H1 (cell line): ENCODE measurements at regions not wholly inside any gene's neighbourhood (a gene's known extent, or its start where the extent isn't known, plus 50 kb on each side); places are given as distances from the start of the nearest gene placed in this dataset.

ENCODE experiments used
- CTCF ChIA-PET: fragments of 300-600 bp; sonication (Branson Sonifier 250); formaldehyde crosslinking; loops from one replicate; lab custom pipeline; 2021; ENCODE audit not compliant: partially characterized antibody; lab: Charles Lee
- POLR2A ChIA-PET: fragments of 300-600 bp; sonication (Branson Sonifier 250); formaldehyde crosslinking; loops from one replicate; lab custom pipeline; 2021; ENCODE audit warnings: inconsistent platforms; ENCODE audit not compliant: partially characterized antibody; lab: Charles Lee
- DNase-seq, 2 experiments: peaks; one replicate each; pipeline versions ENCODE4 v3.0.0 to v3.0.0-alpha.2; 2010 to 2022; ENCODE audit warnings: low spot score in 2 of 2, low read depth in 1 of 2, mixed read lengths in 1 of 2
- FAIRE-seq: peaks from 2 replicates; lab custom pipeline; 2011; peaks lifted over from hg19 to GRCh38; lab: Jason Lieb, UNC
- H2AFZ ChIP-seq: 2 replicates; pipeline ENCODE4 v1.8.1; 2012; ENCODE audit warnings: low read length, inconsistent platforms
- H2AK5ac ChIP-seq: 2 replicates; pipeline ENCODE4 v1.6.1; 2013; ENCODE audit warnings: low read depth, low read length
- H2BK120ac ChIP-seq: replicated peaks from 2 replicates; pipeline ENCODE3; 2013; ENCODE audit warnings: low read depth, low read length, inconsistent platforms
- H2BK12ac ChIP-seq: 2 replicates; pipeline ENCODE4 v1.6.1; 2013; ENCODE audit warnings: low read depth, low read length
- H2BK15ac ChIP-seq: 2 replicates; pipeline ENCODE4 v1.6.1; 2013; ENCODE audit warnings: low read length
- H2BK20ac ChIP-seq: 2 replicates; pipeline ENCODE4 v1.6.1; 2013; ENCODE audit warnings: low read length
- H2BK5ac ChIP-seq: 2 replicates; pipeline ENCODE4 v1.6.1; 2013; ENCODE audit warnings: low read depth, low read length
- H3K14ac ChIP-seq: 2 replicates; pipeline ENCODE4 v1.6.1; 2013; ENCODE audit warnings: inconsistent platforms; ENCODE audit not compliant: insufficient read length
- H3K18ac ChIP-seq: 2 replicates; pipeline ENCODE4 v1.6.1; 2013; ENCODE audit warnings: low read length; ENCODE audit errors: extremely low read depth
- H3K23ac ChIP-seq: 2 replicates; pipeline ENCODE4 v1.6.1; 2013; ENCODE audit warnings: inconsistent platforms; ENCODE audit not compliant: insufficient read length
- H3K23me2 ChIP-seq: 2 replicates; pipeline ENCODE4 v1.6.1; 2013; ENCODE audit warnings: low read depth, low read length
- H3K27ac ChIP-seq: 2 replicates; pipeline ENCODE4 v1.6.1; 2011; ENCODE audit warnings: low read depth, low read length, inconsistent platforms
- H3K27me3 ChIP-seq, 4 experiments: replicated peaks in 1 of 4; 1 replicate in 1 of 4; 2 replicates in 3 of 4; pipeline versions ENCODE4 v1.6.1 to v1.8.1; 2011 to 2013; ENCODE audit warnings: low read length in 3 of 4, mild to moderate bottlenecking in 3 of 4, inconsistent platforms in 2 of 4, mixed read lengths in 2 of 4, moderate library complexity in 1 of 4; ENCODE audit not compliant: control insufficient read depth in 3 of 4, insufficient read depth in 3 of 4; ENCODE audit errors: extremely low read depth in 1 of 4
- H3K36me3 ChIP-seq, 4 experiments: 2 replicates each; pipeline versions ENCODE4 v1.6.1 to v1.8.1; 2011 to 2013; ENCODE audit warnings: mild to moderate bottlenecking in 4 of 4, low read length in 3 of 4, moderate library complexity in 2 of 4, control low read depth in 1 of 4, inconsistent platforms in 1 of 4; ENCODE audit not compliant: insufficient read depth in 4 of 4, control insufficient read depth in 2 of 4
- H3K4ac ChIP-seq: replicated peaks from 2 replicates; pipeline ENCODE3; 2013; ENCODE audit warnings: low read length, low read depth, mixed read lengths, inconsistent platforms; ENCODE audit not compliant: insufficient read length
- H3K4me1 ChIP-seq, 4 experiments: replicated peaks in 1 of 4; 1 replicate in 1 of 4; 2 replicates in 3 of 4; pipeline versions ENCODE4 v1.6.1 to v1.8.1; 2011 to 2013; ENCODE audit warnings: low read length in 3 of 4, inconsistent platforms in 2 of 4, mixed read lengths in 1 of 4; ENCODE audit not compliant: insufficient read depth in 4 of 4, control insufficient read depth in 3 of 4
- H3K4me2 ChIP-seq, 2 experiments: 2 replicates each; pipeline versions ENCODE4 v1.6.1 to v1.8.1; 2011 to 2013; ENCODE audit warnings: low read depth in 2 of 2, low read length in 2 of 2, control low read depth in 1 of 2, inconsistent platforms in 1 of 2, mild to moderate bottlenecking in 1 of 2; ENCODE audit not compliant: insufficient read depth in 1 of 2
- H3K4me3 ChIP-seq, 4 experiments: fragments of 200-600, 300-600 bp in 1 of 4; sonication (generic), shearing (Covaris generic), sonication (Bioruptor Twin) in 1 of 4; 2 replicates each; pipeline versions ENCODE4 v1.5.1 to v1.8.1; 2011 to 2016; ENCODE audit warnings: low read length in 4 of 4, low read depth in 3 of 4, control low read depth in 2 of 4, inconsistent platforms in 2 of 4, mild to moderate bottlenecking in 2 of 4, mixed read lengths in 1 of 4, moderate library complexity in 1 of 4; ENCODE audit not compliant: insufficient read depth in 2 of 4; ENCODE audit errors: extremely low read depth in 1 of 4
- H3K56ac ChIP-seq: replicated peaks from 2 replicates; pipeline ENCODE3; 2013; ENCODE audit warnings: low read depth, mild to moderate bottlenecking, mixed read lengths, low read length, inconsistent platforms; ENCODE audit not compliant: insufficient read length
- H3K79me1 ChIP-seq: 2 replicates; pipeline ENCODE4 v1.6.1; 2013; ENCODE audit warnings: low read depth, low read length, control low read depth
- H3K79me2 ChIP-seq, 2 experiments: 2 replicates each; pipeline versions ENCODE4 v1.6.1 to v1.8.1; 2012 to 2013; ENCODE audit warnings: low read length in 2 of 2, mild to moderate bottlenecking in 2 of 2, inconsistent platforms in 1 of 2; ENCODE audit not compliant: insufficient read depth in 2 of 2, control insufficient read depth in 1 of 2
- H3K9ac ChIP-seq, 4 experiments: replicated peaks in 1 of 4; 1 replicate in 1 of 4; 2 replicates in 3 of 4; pipeline versions ENCODE4 v1.6.1 to v1.8.1; 2011 to 2013; ENCODE audit warnings: low read depth in 3 of 4, low read length in 3 of 4, control low read depth in 2 of 4, mild to moderate bottlenecking in 2 of 4, moderate library complexity in 2 of 4, inconsistent platforms in 1 of 4; ENCODE audit errors: extremely low read depth in 1 of 4
- H3K9me3 ChIP-seq, 2 experiments: 2 replicates each; pipeline versions ENCODE4 v1.6.1 to v1.8.1; 2012 to 2013; ENCODE audit warnings: mild to moderate bottlenecking in 2 of 2, moderate library complexity in 2 of 2, control low read depth in 1 of 2, inconsistent platforms in 1 of 2, low read depth in 1 of 2, low read length in 1 of 2, mixed read lengths in 1 of 2; ENCODE audit not compliant: insufficient read depth in 2 of 2
- H4K20me1 ChIP-seq, 2 experiments: replicated peaks in 1 of 2; 2 replicates each; pipeline versions ENCODE3 to v1.8.1; 2011 to 2013; ENCODE audit warnings: inconsistent platforms in 2 of 2, low read length in 2 of 2, mild to moderate bottlenecking in 1 of 2; ENCODE audit not compliant: insufficient read depth in 2 of 2, control insufficient read depth in 1 of 2
- H4K5ac ChIP-seq: 2 replicates; pipeline ENCODE4 v1.6.1; 2013; ENCODE audit warnings: low read length, low read depth, mixed read lengths, inconsistent platforms; ENCODE audit not compliant: insufficient read length
- H4K8ac ChIP-seq: 2 replicates; pipeline ENCODE4 v1.8.0; 2013; ENCODE audit warnings: mild to moderate bottlenecking, moderate library complexity, low read length, inconsistent platforms; ENCODE audit not compliant: insufficient read depth; ENCODE audit errors: extremely low read depth
- H4K91ac ChIP-seq: replicated peaks from 2 replicates; pipeline ENCODE3; 2013; ENCODE audit warnings: low read length, mixed read lengths, inconsistent platforms; ENCODE audit not compliant: insufficient read length
- CHD1 ChIP-seq: IDR thresholded peaks from 2 replicates; pipeline ENCODE4 v1.6.1; 2012; ENCODE audit warnings: low read depth, low read length, improper control_type of control experiment
- KDM1A ChIP-seq: fragments of 200-600, 300-600 bp; sonication (generic); IDR thresholded peaks from 2 replicates; pipeline ENCODE4 v1.7.1; 2016; ENCODE audit warnings: mild to moderate bottlenecking, low read length, borderline replicate concordance
- KDM4A ChIP-seq: IDR thresholded peaks from one replicate; pipeline ENCODE4 v1.7.1; 2012; ENCODE audit warnings: low read depth, mild to moderate bottlenecking, moderate library complexity, low read length, inconsistent platforms; ENCODE audit not compliant: severe bottlenecking
- TAF7 ChIP-seq: optimal IDR thresholded peaks from 2 replicates; pipeline ENCODE3; 2011; ENCODE audit warnings: low read depth, mild to moderate bottlenecking, inconsistent platforms, low read length, moderate library complexity, borderline replicate concordance
- WGBS, 2 experiments: shearing (Covaris generic) in 1 of 2; methylation state at CpG; one replicate each; pipeline versions ENCODE4 v1.1.6 to v1.1.7; 2013 to 2015; ENCODE audit warnings: low lambda C conversion rate in 2 of 2, mixed read lengths in 2 of 2, inconsistent platforms in 1 of 2, low coverage in 1 of 2, missing lambda C conversion rate in 1 of 2; ENCODE audit not compliant: insufficient replicate concordance in 2 of 2, insufficient coverage in 1 of 2, insufficient read length in 1 of 2; ENCODE audit errors: extremely low coverage in 1 of 2, missing lambda C conversion rate in 1 of 2; 5-methylcytosine and 5-hydroxymethylcytosine counted together

DNA sequence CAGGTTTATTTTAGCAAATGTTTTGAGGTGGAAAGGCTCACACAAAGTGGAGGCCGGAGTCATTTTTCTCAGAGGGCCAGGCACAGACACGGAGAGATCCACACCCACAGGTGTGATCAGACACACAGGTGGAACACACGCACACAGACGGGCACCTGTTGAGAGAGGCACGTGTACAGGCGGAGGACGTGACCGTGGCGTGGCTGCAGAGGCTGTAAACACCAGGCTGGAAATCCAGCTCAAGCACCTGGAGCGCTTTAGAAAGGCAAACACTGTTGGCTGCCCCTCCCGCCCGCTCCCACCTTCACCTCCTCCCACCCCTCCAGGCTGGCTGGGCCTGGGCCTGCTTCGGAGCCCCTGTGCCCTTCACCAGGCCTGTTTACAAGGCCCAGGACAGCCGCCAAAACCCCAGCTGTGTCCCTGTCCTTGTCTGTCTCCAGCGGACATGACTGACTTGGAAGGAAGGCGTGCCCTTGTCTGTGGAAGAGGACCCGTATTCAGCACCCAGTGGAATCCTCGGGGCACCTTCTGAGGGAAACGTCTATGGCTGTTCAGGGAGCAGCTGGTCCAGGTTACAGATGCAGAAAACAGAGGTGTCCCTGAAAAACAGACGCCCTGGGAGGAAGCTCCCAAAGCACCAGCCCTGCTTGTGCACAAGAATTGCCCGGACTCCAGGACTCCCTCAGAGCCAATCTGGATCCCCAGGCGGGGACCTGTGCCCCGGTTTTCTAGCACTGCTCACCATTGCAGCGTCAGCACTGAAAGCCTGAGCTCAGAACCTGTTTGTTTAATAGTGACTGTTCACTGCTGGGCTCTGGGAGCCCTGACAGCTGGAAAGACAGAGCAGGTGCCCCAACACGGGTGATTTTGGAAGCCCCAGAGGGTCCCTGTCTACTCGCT, 134.3 kb upstream of the HAAO start:
- Histone ChIP-seq H3K4me2 (0 out of 4 replicates have a peak overlapping the region, but pooled peaks of 1 of the 2 experiments have one; percentile 4), H3K56ac (no peak overlapping the region), H2BK12ac (peak overlapping the region; percentile 97), H4K8ac (peak overlapping the region; percentile 85), H3K79me1 (no peaks in the 10 kb centered on the region), H3K27ac (peak overlapping the region; percentile 57; the same call in 1 of the 2 replicates), H2BK15ac (peak overlapping the region; percentile 83), H4K5ac (peak overlapping the region; percentile 82), H3K79me2 (no peaks in the 10 kb centered on the region), H3K36me3 (no peaks in the 10 kb centered on the region), H3K4me3 (no peak overlapping the region), H3K14ac (no peak overlapping the region), H3K18ac (peak overlapping the region; percentile 89), H2BK120ac (peak overlapping the region; percentile 70), H3K27me3 (no peaks in the 10 kb centered on the region), H3K4me1 (peaks cover 31 to 48% (median 41%) of the 10 kb centered on the region in 4 experiments), H2BK5ac (peak overlapping the region; percentile 95; the same call in 1 of the 2 replicates), H3K9me3 (no peaks in the 10 kb centered on the region), H3K4ac (peak overlapping the region; percentile 93), H4K91ac (peak overlapping the region; percentile 99), H3K23me2 (no peaks in the 10 kb centered on the region), H3K23ac (no peak overlapping the region), H3K9ac (no peak overlapping the region), H4K20me1 (no peaks in the 10 kb centered on the region), H2BK20ac (peak overlapping the region; percentile 99), H2AK5ac (no peak overlapping the region)
- DNase-seq (no peak), FAIRE-seq (no peak)
- ChIA-PET CTCF (interaction anchor here (0.6 to 13.3 kb wide), 29 partner anchors 16 to 446 kb away, joined by 3 to 217 read pairs (median 3); no protein-coding TSS in a partner anchor), POLR2A (interaction anchor here (1.2 kb wide), 1 partner anchor 19 kb away, joined by 3 read pairs; no protein-coding TSS in a partner anchor)
- 81% methylated on average over 26 of the region's 26 CpGs; no CpG with 5 or more reads in 1 of the 2 experiments for WGBS, 2 experiments
- TF ChIP-seq KDM4A (no peak), KDM1A (no peak), CHD1 (no peak), TAF7 (no peak)
- TF ChIP-seq, all 59 proteins: peak for 0
- peak overlapping the region; percentile 66; the same call in 1 of the 2 replicates for H2AFZ ChIP-seq
